Spleen (tissue), 7 donors: ENCODE measurements at regions not wholly inside any gene's neighbourhood (a gene's known extent, or its start where the extent isn't known, plus 50 kb on each side); places are given as distances from the start of the nearest gene placed in this dataset.

Source experiments
- POLR2AphosphoS5 ChIP-seq, 3 donors: sonication (generic); formaldehyde crosslinking; IDR thresholded peaks; one replicate each; pipeline ENCODE4 v1.5.1; 2017; ENCODE audit warnings: antibody characterized with exemption in 3 of 3
- TF ChIP-seq, protein P1 (sequence below), 11 experiments: fragments of 200-600 bp in 7 of 11; fragments of 450-650 bp in 4 of 11; sonication (generic) in 4 of 11; IDR thresholded peaks in 8 of 11; conservative IDR thresholded peaks in 3 of 11; 1 replicate in 7 of 11; 2 replicates in 4 of 11; pipeline versions ENCODE4 v1.4.0 to v1.8.0; 2016 to 2021; ENCODE audit warnings: antibody characterized with exemption in 11 of 11, inconsistent platforms in 4 of 11, mild to moderate bottlenecking in 1 of 11
- donor health status: DM: no; HTN: no; CAD: no; lungs with moderate emphysema.
- donor health status: DM: no; HTN: no; CAD: no.
- donor health status: DM: no; HTN: no; CAD: no.

DNA sequence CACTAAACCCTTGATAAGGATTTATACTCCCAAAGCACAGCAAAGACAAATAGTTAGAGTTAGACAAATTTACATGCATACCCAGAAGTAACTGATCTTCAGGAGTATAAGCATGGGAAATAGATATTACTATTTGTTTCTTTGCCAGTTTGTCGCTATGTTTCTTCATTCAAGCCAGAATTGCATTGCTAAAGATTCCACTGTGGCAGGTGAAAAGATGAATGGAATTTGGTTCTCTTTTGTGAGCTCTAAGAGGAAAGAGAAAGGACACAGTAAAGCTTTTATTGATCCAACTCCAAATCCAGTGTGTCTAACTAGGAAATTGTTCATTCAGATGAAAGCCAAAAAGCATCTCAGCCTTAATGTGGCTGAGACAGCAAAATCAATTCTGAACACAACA, 292.3 kb upstream of the SPRY2 start:
- TF ChIP-seq POLR2AphosphoS5 (IDR thresholded peaks at IDR 0.05) = no peak
- TF ChIP-seq, protein P1, sequence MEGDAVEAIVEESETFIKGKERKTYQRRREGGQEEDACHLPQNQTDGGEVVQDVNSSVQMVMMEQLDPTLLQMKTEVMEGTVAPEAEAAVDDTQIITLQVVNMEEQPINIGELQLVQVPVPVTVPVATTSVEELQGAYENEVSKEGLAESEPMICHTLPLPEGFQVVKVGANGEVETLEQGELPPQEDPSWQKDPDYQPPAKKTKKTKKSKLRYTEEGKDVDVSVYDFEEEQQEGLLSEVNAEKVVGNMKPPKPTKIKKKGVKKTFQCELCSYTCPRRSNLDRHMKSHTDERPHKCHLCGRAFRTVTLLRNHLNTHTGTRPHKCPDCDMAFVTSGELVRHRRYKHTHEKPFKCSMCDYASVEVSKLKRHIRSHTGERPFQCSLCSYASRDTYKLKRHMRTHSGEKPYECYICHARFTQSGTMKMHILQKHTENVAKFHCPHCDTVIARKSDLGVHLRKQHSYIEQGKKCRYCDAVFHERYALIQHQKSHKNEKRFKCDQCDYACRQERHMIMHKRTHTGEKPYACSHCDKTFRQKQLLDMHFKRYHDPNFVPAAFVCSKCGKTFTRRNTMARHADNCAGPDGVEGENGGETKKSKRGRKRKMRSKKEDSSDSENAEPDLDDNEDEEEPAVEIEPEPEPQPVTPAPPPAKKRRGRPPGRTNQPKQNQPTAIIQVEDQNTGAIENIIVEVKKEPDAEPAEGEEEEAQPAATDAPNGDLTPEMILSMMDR (IDR thresholded peaks at IDR 0.05 in 8 of 11, conservative IDR thresholded peaks at IDR 0.05 in 3 of 11) = no peak
